Endothelial cell of umbilical vein (primary cell): ENCODE measurements at regions not wholly inside any gene's neighbourhood (a gene's known extent, or its start where the extent isn't known, plus 50 kb on each side); places are given as distances from the start of the nearest gene placed in this dataset.

Experiments
- EZH2 ChIP-seq: IDR thresholded peaks from 2 replicates; pipeline ENCODE4 v1.6.1; 2012; ENCODE audit warnings: borderline replicate concordance, low read depth, mild to moderate bottlenecking, moderate library complexity, low read length, inconsistent platforms; ENCODE audit not compliant: severe bottlenecking
- JUN ChIP-seq: IDR thresholded peaks from 2 replicates; pipeline ENCODE4 v1.6.1; 2011; ENCODE audit warnings: borderline replicate concordance, low read depth; ENCODE audit not compliant: insufficient read length, insufficient read depth
- POLR2A ChIP-seq: IDR thresholded peaks from 2 replicates; pipeline ENCODE4 v1.6.1; 2012; ENCODE audit warnings: low read depth, mild to moderate bottlenecking, control low read depth, low read length
- POLR2AphosphoS5 ChIP-seq: IDR thresholded peaks from 2 replicates; pipeline ENCODE4 v1.6.1; 2012; ENCODE audit warnings: low read depth, mild to moderate bottlenecking, control low read depth, low read length, moderate library complexity; ENCODE audit not compliant: insufficient read depth
- TF ChIP-seq, protein P1 (sequence below), 2 donors: IDR thresholded peaks; 1 replicate in 1 of 2; 2 replicates in 1 of 2; pipeline ENCODE4 v1.5.1; 2011; ENCODE audit warnings: low read length in 2 of 2, mild to moderate bottlenecking in 2 of 2, moderate library complexity in 2 of 2, control low read depth in 1 of 2, inconsistent platforms in 1 of 2, low read depth in 1 of 2; ENCODE audit not compliant: insufficient read depth in 1 of 2; ENCODE audit errors: extremely low read depth in 1 of 2
- TF ChIP-seq, protein P2 (sequence below): IDR thresholded peaks from 2 replicates; pipeline ENCODE4 v1.6.1; 2011; ENCODE audit not compliant: insufficient read depth, insufficient read length

DNA sequence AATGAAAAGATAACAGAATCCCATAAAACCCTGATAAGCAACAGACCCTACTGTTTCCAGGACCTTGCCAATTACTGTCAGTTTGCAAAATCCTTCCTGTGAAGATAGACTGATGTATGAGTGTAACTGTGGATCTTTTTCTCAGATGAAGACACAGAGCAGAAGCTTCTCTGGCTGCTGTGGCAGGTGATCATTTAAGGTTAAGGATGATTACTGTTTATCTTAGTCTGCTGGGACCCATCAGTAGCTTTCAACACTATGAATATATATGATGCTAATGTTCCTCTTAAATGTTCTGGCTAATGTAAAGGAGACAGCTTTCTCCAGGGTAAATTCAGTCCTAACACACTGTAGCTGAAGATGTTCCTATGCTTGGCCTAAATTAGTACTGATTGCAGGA, 56.0 kb upstream of the CTTNBP2 start:
- TF ChIP-seq, protein P1, sequence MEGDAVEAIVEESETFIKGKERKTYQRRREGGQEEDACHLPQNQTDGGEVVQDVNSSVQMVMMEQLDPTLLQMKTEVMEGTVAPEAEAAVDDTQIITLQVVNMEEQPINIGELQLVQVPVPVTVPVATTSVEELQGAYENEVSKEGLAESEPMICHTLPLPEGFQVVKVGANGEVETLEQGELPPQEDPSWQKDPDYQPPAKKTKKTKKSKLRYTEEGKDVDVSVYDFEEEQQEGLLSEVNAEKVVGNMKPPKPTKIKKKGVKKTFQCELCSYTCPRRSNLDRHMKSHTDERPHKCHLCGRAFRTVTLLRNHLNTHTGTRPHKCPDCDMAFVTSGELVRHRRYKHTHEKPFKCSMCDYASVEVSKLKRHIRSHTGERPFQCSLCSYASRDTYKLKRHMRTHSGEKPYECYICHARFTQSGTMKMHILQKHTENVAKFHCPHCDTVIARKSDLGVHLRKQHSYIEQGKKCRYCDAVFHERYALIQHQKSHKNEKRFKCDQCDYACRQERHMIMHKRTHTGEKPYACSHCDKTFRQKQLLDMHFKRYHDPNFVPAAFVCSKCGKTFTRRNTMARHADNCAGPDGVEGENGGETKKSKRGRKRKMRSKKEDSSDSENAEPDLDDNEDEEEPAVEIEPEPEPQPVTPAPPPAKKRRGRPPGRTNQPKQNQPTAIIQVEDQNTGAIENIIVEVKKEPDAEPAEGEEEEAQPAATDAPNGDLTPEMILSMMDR (IDR thresholded peaks at IDR 0.05; ENCODE audit: extremely low read depth in 1 of 2, insufficient read depth in 1 of 2, low read depth in 1 of 2, low read length in 2 of 2), result no peak
- TF ChIP-seq POLR2A (no peak), EZH2 (no peak), JUN (no peak), POLR2AphosphoS5 (no peak)
- TF ChIP-seq, protein P2, sequence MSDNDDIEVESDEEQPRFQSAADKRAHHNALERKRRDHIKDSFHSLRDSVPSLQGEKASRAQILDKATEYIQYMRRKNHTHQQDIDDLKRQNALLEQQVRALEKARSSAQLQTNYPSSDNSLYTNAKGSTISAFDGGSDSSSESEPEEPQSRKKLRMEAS, result no peak
